GM21619 (cell line): ENCODE measurements at regions not wholly inside any gene's neighbourhood (a gene's known extent, or its start where the extent isn't known, plus 50 kb on each side); places are given as distances from the start of the nearest gene placed in this dataset.
"Not testable (repeated sequence)": the region's sequence is repeated elsewhere in the genome, so short reads cannot be mapped to it uniquely, and the experiment has no call there.

ENCODE experiments used
- ATAC-seq: cut with Tn5 transposase; IDR thresholded peaks from one replicate; pipeline ENCODE4 v1.9.1; 2021; ENCODE audit not compliant: unreplicated experiment

DNA sequence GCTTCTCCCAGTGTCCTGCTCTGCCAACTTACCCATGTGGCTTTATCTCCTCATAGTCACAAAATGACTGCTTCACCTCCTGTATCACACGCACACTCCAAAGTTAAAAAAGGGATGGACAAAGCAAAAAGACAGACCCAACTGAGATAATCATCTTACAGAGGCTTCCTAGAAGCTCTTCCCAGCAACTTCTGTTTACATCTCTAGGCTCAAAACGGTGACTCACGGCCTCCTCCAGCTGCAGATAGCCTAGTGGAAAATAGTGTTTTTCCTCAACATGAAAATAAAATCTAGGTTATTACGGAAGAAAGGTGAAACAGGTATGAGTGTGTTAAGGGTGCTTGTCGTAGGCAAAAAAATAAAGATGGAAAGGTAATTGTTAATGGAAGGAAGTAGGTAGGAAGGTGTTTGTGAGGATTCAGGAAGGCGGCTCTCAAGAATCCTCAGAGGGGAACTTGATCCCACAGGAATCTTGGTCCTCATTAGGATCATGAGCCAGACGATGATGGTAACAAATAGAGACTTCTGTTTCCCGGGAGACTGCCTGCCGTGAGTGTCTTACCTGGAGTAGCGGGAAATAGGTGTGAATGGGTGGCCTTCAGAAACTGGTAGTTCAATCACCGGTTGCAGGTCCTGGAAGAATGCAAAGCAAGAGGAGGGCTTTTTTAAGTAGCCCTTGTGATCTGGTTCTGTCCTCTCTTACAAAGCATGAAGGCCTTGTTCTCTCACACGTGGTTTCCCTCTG is 487.5 kb upstream of the TMEM132C start:
- no peak for ATAC-seq

DNA sequence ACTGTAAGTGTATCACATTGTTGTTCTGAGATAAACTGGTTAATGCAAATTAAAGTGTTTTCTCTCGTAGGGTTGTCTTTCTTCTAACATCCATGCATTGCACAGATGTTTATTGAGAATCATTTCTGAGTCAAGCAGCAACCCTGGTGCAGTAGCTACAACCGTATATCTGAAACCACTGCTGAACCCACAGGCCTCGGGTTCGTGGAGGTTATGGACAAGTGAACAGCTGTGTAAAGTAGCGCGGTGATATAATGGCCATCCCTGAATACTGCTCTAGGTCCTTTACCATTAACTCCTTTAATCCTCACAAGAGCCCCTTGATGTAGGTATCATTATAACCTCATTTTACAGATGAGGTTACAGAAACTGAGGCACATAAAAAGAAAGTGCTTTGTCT is 486.1 kb upstream of the TMEM132C start:
- no peak for ATAC-seq

DNA sequence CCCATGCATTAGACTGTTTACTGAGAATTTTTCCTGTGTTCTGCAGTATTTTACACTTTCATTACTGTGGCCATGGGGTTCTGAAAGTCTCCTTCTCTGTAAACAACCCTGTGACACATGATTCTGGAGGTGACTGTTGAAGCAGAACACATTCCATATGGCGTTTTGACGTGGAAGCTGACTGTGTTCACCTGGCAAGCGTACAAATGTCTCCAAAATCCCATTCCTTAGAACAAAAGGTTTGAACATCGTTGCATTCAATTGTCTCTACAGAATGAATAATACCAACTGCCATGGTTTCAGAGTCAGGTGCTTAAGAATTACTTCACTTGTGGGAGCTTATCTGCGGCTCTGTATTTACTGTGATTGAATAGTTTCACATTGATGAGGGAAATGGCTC is 485.6 kb upstream of the TMEM132C start:
- ATAC-seq = no peak

DNA sequence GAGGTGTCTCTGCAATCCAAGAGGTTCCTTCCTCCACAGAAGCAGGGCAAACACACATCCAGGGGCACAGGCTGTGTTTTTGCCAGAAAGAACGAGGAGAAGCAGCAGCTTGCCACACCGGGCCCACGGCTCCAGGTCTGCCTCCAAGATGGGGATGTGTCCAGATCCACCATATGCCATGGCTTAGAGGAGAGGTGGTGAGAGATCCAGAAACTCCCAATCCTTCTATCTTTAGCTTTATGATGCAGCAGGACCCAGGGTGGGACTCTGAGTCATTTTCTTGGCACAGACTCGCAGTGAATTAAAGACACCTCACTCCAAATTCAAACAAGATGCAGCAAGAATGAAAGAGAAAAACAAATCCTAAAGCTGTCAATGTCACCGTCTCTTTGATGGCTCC is 481.4 kb upstream of the TMEM132C start:
- no peak for ATAC-seq

DNA sequence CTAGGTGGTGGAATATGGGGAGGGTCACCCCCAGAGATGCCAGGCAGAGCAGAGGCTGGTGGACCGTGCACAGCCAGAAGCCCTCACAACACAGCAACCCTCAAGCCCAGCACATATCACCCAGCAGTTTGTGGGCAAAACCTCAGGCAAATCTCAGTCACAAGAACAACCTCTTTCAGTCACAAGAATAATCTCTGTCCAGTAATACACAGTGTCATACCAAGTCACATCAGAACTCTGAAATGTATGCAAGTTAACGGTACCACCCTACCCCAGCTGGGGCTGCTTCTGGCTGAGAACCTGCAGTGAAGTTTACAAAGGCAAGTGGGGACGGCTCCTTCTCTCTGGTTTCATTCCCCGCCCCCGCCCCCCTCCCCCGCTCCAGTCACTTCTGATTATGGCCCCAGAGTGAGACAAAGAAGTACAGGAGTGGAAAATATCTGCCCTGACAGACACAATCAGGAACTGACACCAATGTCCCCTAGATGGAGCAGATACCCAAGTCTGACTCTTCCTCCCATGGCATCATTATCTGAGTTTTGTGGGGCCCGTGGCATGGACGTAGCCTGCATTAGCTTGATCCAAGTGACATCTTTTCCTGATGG is 480.9 kb upstream of the TMEM132C start:
- ATAC-seq = no peak

DNA sequence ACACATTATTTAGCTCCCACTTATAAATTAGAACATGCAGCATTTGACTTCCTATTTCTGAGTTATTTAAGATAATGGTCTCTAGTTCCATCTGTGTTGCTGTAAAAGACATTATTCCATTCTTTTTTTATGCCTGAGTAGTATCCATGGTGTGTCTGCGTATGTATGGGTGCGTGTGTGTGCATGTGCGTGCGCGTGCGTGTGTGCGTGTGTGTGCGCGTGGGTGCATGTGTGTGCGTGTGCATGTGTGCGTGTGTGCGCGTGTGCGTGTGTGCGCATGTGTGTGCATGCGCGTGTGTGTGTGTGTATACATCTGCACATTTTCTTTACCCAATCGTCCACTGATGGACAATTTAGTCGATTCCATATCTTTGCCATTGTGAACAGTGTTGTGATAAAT is 479.4 kb upstream of the TMEM132C start:
- no peak for ATAC-seq

DNA sequence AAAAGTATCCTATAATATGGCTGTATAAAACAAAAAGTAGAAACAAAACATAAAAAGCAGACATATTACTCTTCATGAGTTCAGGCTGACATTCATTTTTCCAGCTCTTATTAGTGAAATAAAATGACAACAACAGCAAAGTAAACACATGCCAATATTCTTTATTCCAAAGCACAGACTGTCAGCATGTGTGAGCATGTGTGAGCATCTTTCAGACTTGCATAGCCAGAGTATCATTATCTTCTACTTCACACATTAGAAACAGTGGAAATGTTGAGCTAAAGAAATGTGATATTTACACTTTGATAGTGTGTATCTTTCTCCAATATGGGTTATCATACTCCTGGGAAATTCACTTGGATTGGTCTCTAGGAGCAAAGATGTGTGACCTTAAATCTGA is 476.6 kb upstream of the TMEM132C start:
- no peak for ATAC-seq

DNA sequence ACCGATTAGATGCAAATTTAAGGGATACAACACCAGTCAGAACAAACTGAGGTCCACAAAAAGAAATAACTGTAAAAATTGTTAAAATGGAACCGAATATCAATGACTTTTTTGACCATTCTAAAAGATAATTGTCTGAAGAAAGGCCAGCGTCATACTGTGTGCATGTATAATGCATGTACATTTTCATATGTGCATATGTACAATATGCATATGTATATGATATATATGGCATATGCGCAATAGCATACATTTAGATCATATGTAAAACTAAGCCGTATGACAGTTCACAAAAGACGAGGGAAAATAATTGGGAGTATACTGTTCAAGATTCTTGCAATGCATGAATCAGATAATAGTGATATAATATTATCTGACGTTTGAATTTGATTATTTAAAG is 475.8 kb upstream of the TMEM132C start:
- no peak for ATAC-seq

DNA sequence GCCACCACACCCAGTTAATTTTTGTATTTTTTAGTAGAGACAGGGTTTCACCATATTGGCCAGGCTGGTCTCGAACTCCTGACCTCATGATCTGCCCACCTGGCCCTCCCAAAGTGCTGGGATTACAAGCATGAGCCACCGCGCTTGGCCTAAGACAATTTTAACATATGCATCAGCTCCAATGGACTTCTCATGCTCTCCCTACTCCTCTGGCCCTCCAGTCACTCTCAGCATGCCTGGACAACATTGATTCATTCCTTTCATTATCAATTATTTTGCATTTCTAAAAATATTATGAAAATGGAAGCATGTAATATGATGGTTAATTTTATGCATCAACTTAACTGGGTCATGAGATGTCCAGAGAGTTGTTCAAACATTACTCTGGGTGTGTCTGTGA is 469.1 kb upstream of the TMEM132C start:
- ATAC-seq = no peak

DNA sequence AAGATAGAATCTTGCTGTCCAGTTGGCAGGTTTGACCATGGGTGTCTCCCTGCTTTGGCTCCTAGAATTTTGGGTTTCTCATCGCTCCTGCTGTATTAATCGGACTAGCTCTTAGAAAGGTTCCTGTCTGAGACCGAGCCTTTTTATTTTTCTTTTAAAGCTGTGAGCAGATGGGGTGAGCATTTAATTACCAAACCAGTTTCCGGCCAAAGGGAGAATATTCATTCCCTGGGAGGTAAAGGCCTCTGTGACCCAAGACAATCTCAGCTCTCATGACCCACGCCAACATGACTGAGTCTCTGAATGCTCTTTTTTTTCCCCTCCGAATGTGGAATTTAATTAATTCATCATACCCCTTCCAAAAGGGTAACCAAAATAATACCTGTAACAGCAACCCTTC is 464.7 kb upstream of the TMEM132C start:
- ATAC-seq = no peak

DNA sequence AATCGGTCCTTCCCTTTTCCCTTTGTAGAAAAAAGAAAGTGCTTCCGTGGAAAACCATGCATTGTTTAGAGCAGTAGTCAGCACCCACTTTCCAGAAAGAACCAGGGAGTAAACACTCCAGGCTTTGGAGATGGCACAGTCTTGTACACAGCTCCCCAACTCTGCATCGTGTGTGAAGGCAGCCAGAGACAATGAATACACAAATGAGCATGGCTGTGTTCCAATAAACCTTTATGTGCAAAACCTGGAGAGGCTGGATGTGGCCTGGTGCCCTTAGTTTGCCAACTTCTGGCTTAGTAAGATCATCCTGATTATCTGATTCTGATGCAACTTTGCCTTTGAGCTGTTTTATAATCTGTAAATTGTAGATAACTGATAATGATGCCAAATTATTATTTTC is 463.4 kb upstream of the TMEM132C start:
- no peak for ATAC-seq

DNA sequence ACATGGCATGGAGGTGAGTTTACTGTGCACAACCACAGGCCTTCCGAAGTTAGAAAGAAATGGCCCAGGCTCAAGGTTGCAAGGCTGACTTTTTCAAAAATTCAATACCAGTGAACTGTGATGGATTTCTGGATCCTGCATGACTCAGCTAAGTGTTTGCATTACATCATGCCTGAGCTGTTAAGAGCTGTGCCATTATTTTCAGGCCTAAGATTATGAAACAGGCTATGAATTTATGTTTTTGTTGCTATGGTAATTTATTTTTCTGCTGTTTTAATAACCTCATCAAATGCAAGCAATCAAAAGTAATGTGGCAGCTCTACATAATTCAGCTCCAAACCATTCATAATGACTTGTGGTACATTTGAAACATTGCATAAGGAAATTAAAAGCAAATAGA is 457.7 kb upstream of the TMEM132C start:
- no peak for ATAC-seq

DNA sequence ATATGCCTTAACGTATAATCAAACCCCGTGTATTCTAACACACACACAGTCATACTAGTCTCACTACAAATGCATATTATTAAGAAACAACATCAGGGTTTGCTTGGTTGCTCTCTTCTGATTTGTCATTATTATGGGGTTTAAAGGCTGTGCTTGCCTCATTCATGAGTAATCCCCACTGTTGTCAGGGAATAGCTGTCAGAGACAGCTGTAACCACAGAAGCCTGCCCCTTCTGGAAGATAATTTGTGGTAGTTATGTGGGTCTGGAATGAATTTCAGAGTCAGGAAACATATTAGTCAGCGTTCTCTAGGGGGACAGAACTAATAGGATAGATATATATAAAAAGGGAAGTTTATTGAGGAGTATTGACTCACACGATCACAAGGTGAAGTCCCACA is 456.9 kb upstream of the TMEM132C start:
- no peak for ATAC-seq

DNA sequence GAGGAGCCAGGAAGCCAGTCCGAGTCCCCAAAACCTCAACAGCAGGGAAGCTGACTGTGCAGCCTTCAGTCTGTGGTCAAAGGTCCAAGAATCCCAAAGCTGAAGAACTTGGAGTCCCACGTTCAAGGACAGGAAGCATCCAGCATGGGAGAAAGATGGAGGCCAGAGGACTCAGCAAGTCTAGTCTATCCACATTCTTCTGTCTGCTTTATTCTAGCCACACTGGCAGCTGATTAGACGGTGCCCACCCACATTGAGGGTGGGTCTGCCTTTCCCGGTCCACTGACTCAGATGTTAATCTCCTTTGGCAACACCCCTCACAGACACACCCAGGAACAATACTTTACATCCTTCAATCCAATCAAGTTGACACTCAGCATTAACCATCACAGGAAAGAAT is 456.5 kb upstream of the TMEM132C start:
- not testable (repeated sequence) for ATAC-seq

DNA sequence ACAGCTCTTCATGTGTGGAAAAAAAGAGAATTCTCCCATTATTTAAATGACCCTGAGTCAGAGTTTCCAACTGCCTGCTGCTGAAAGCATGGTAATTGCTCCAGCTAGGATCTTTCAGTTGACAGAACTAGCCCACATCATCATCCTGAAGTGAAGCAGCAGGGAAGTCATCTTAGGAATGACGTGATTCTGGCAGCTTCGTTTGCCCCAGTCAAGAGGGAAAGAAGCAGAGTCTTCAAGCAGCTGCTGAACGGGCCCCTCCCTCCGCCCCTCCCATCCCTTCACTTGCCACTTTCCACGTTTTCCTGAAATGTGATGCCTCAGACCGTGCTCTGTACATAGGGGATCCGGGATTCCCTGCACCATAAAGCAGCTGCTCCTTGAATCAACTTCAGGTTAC is 455.0 kb upstream of the TMEM132C start:
- no peak for ATAC-seq

DNA sequence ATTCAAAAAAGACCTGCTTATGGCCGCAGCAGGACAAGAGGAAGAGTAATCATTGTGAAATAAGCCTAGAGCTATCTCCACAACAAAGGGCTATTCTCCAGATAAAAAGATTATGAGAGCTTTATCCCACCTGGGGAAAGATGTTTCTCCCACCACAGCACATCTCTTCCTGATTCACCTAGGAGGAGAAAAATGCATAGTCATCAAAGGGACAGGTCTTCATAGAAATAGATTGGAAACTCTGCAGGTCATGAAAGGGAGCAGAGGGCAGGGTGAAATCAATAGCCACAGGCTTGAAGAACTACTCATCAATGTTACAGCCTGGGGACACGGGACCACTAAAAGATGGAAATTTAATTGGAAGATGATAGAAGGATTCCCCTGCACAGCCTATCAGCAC is 453.8 kb upstream of the TMEM132C start:
- ATAC-seq = no peak

DNA sequence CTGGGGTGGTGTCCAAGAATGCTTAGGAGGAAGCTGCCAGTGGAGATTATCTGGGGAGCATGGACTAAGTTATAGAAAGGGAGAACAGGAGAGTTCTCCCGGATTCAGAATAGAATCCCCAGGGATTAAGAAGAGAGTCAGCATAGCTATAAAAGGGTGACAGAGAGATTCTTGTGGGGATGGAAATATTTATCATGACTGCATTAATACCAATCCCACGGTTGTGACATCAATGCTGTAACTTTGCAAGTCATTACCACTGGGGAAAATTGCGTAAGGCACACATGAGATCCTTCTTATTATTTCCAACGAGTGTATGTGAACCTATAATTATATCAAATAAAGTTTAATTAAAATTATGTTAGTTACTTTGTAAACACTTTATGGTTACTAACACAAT is 447.9 kb upstream of the TMEM132C start:
- ATAC-seq = no peak

DNA sequence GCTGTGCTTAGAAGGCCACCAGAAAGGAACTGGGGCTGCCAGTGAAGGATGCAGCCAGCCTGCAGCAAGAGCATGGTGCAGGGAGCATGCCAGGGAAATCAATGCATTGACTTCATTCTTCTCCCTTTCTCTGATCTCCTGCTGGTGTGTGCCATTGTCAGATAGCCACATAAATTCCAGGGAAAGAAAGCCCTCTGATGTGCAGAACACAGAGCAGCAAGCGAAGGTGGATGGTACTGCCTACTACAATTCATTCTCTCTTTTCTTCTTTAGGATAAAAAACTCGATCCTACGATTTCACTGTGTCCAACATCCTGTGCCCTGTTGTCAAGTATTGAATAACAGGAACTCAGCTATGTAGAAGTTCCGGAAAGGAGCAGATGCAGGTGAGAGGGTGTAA is 446.7 kb upstream of the TMEM132C start:
- no peak for ATAC-seq

DNA sequence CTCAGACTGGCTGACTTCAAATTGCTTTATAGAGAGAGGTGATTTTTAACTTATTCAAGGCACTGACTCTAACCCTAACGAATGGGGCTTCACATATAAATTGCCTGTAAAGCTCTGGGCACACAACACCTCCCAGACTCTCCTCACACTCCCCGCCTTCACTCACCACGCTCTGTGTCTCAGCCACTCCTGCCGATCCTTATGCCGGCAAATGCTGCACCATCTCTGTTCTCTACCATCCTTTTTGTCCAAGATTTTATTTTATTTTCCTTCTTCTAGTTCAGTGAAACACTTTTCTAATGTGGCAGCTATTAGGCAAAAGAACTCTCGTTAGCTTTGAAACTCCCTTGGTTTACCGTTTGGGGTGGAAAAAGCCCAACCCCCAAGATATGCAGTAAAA is 446.1 kb upstream of the TMEM132C start:
- no peak for ATAC-seq

DNA sequence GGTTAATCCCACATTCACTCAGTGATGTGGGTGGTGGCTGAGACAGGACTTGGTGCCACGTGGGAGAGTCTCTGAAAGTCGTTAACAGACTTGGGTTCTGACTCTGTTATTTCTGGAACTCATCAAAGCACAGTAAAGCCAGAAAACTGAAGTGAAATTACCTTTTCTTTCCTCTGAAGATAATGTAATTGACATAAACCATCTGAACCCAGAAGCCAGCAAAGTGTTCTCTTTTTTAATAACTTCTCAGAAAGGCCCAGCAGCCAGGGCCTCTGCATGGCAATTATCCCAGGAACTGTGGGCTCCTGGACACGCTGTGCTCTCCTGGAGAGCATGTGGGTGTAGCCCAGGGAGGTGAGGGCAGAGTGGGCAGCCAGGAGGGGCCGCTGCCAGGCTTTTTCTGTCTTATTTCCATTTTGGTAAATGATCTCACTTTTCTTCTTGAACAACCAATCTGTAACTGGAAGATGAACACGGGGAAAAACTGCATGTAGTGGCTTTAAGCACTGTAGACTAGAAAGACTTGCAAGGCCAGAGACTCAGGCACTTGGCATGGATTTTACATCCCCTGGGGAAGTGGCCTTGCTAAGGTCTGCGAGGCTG is 444.1 kb upstream of the TMEM132C start:
- no peak for ATAC-seq

DNA sequence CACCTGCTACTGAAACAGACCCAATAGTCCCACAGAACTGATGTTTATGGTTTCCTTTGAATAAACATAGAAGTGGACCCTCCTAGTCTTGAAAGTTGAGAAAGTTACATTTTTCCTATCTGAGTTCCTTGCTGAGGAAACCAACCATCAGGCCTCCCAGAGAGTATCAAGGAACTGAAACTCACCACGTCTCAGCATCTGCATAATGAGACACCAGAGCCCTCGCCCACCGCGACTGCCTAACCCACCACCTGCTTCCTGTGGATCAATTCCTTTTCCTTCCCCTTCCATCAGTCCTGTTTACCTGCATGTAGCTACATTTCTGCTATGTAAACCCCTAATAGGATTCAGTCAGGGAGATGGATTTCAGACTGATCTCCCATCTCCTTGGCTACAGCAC is 443.2 kb upstream of the TMEM132C start:
- no peak for ATAC-seq

DNA sequence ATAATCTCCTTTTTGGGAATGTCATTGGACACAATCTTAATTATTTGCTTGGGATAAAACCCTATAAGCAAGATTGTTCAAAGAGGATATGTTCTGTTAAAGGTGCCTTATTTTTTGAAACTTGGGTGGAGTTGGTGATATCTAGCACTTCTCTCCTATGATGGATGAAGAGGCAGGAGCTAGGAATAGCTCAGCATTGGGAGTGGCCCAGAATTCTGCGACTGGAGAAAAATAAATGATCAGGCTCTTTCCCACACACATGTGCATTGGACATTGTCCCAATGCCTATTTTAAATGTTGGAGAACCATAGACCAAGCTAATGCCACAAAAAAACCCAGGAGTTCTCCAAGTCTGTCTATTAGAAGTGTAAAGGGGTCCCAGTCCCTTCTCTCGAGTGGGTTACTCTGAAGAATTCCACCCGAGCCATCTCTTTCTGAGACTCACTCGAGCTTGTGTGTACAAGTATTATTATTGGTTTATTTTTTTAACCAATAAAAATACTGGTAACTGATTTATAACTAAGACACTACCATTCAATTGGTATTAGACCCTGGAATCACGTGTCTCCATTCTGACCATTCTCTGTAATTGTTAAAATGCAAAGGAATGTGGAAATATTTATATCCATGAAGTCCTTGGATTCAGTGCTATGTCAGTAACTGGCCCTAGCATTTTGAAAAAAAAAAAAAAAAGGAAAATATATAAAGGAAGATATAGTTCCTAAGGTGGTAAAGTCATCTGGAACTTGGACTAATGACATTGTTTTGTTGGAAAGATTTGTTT is 437.5 kb upstream of the TMEM132C start:
- no peak for ATAC-seq
